HepG2 (cell line): ENCODE measurements at regions not wholly inside any gene's neighbourhood (a gene's known extent, or its start where the extent isn't known, plus 50 kb on each side); places are given as distances from the start of the nearest gene placed in this dataset.

Source experiments
- ATAC-seq: fragments of 200-7000 bp; cut with Tn5 transposase; 3 replicates; pipeline ENCODE4 v1.9.1; 2020; ENCODE audit warnings: mild to moderate bottlenecking, moderate library complexity
- BruUV-seq: library from RNA; stranded (reverse); fragments of 400-500 nt; replicated peaks from 2 replicates; lab custom pipeline; 2021; lab: Mats Ljungman, UMichigan
- CTCF ChIA-PET: fragments of 300-600 bp; formaldehyde crosslinking; extraction: SDS; loops from one replicate; lab custom pipeline; 2021; ENCODE audit warnings: low total read pairs, inconsistent platforms, low intra/inter-chr PET ratio; lab: Yijun Ruan, JAX
- POLR2A ChIA-PET: fragments of 350-600 bp; sonication (Branson Sonifier 250); formaldehyde crosslinking; loops from one replicate; lab custom pipeline; 2020; ENCODE audit warnings: antibody characterized with exemption, inconsistent platforms; lab: Yijun Ruan, JAX
- DNase-seq: peaks from one replicate; pipeline ENCODE4 v3.0.0-alpha.2; 2015; ENCODE audit warnings: low spot score
- FAIRE-seq: peaks from 3 replicates; lab custom pipeline; 2011; peaks lifted over from hg19 to GRCh38; lab: Jason Lieb, UNC
- H2AFZ ChIP-seq: one replicate; pipeline ENCODE4 v1.6.1; 2011; ENCODE audit warnings: low read length, inconsistent platforms
- H3K27ac ChIP-seq: fragments of 300-600 bp; 3 replicates; pipeline ENCODE4 v1.8.0; 2011; ENCODE audit warnings: mixed run types, mild to moderate bottlenecking, mixed read lengths, low read length, inconsistent platforms; ENCODE audit not compliant: insufficient read depth; ENCODE audit errors: extremely low read length
- H3K27me3 ChIP-seq, 2 experiments: fragments of 200-600 bp in 1 of 2; 2 replicates in 1 of 2; 3 replicates in 1 of 2; pipeline versions ENCODE4 v1.6.0 to v1.8.0; 2011; ENCODE audit warnings: low read length in 2 of 2, mild to moderate bottlenecking in 2 of 2, moderate library complexity in 2 of 2, inconsistent platforms in 1 of 2; ENCODE audit not compliant: insufficient read depth in 2 of 2, control insufficient read depth in 1 of 2
- H3K36me3 ChIP-seq, 2 experiments: fragments of 200-600 bp in 1 of 2; replicated peaks in 1 of 2; 2 replicates in 1 of 2; 3 replicates in 1 of 2; pipeline versions ENCODE4 v1.5.1 to v1.8.0; 2011; ENCODE audit warnings: low read length in 2 of 2, inconsistent platforms in 1 of 2; ENCODE audit not compliant: insufficient read depth in 2 of 2, control insufficient read depth in 1 of 2
- H3K4me1 ChIP-seq: 2 replicates; pipeline ENCODE4 v1.5.1; 2012; ENCODE audit warnings: low read length, inconsistent platforms; ENCODE audit not compliant: insufficient read depth
- H3K4me2 ChIP-seq: 2 replicates; pipeline ENCODE4 v1.6.0; 2011; ENCODE audit warnings: low read depth, low read length, inconsistent platforms
- H3K4me3 ChIP-seq, 3 experiments: fragments of 200-600 bp in 1 of 3; sonication (generic), shearing (Covaris generic) in 1 of 3; replicated peaks in 1 of 3; 2 replicates each; pipeline ENCODE4 v1.5.1; 2011 to 2016; ENCODE audit warnings: low read length in 3 of 3, inconsistent platforms in 2 of 3, low read depth in 2 of 3, mild to moderate bottlenecking in 2 of 3, control low read depth in 1 of 3, mixed read lengths in 1 of 3; ENCODE audit not compliant: insufficient read depth in 1 of 3
- H3K79me2 ChIP-seq: one replicate; pipeline ENCODE4 v1.6.1; 2011; ENCODE audit warnings: low read length, inconsistent platforms; ENCODE audit not compliant: insufficient read depth
- H3K9ac ChIP-seq: 2 replicates; pipeline ENCODE4 v1.6.0; 2011; ENCODE audit warnings: mild to moderate bottlenecking, low read depth, low read length, inconsistent platforms; ENCODE audit not compliant: insufficient read depth
- H3K9me3 ChIP-seq: 2 replicates; pipeline ENCODE4 v1.5.1; 2012; ENCODE audit warnings: mild to moderate bottlenecking, low read length
- H4K20me1 ChIP-seq: 2 replicates; pipeline ENCODE4 v1.6.0; 2011; ENCODE audit warnings: inconsistent platforms, mild to moderate bottlenecking, low read length, moderate library complexity; ENCODE audit not compliant: insufficient read depth
- ARNTL ChIP-seq: sonication (generic); formaldehyde crosslinking; IDR thresholded peaks from 2 replicates; pipeline ENCODE4 v1.4.0; 2020; ENCODE audit warnings: mild to moderate bottlenecking, missing genetic modification reagents
- BRCA1 ChIP-seq: sonication (generic); formaldehyde crosslinking; IDR thresholded peaks from 2 replicates; pipeline ENCODE4 v1.4.0; 2020; ENCODE audit warnings: missing genetic modification reagents
- KLF12 ChIP-seq: sonication (generic); formaldehyde crosslinking; IDR thresholded peaks from 2 replicates; pipeline ENCODE4 v1.4.0; 2020; ENCODE audit warnings: missing genetic modification reagents, borderline replicate concordance
- SRF ChIP-seq: IDR thresholded peaks from 2 replicates; pipeline ENCODE4 v1.6.1; 2011; ENCODE audit warnings: mild to moderate bottlenecking, low read depth, low read length, moderate library complexity
- ZNF432 ChIP-seq: sonication (generic); formaldehyde crosslinking; IDR thresholded peaks from 2 replicates; pipeline ENCODE4 v1.5.0; 2020; ENCODE audit warnings: missing genetic modification reagents, mild to moderate bottlenecking, borderline replicate concordance
- WGBS: methylation state at CpG from one replicate; pipeline ENCODE4 v1.1.6; 2017; ENCODE audit warnings: low lambda C conversion rate; 5-methylcytosine and 5-hydroxymethylcytosine counted together
- in situ Hi-C: cut with HindIII; loops from 2 replicates; pipeline ENCODE4 v1.10.0; 2017; ENCODE audit warnings: low pct_unique_long_range_greater_than_20kb; ENCODE audit not compliant: extremely low pct_ligation_motif_present
- intact Hi-C: fragments of 100-400 bp; cut with micrococcal nuclease; formaldehyde crosslinking; loops from one replicate; pipeline ENCODE4 v1.10.0; 2022; ENCODE audit not compliant: unreplicated experiment
- TF ChIP-seq, protein P1 (sequence below): sonication (generic); formaldehyde crosslinking; IDR thresholded peaks from 2 replicates; pipeline ENCODE4 v1.8.0; 2022; ENCODE audit warnings: low read depth, missing genetic modification reagents
- TF ChIP-seq, protein P2 (sequence below): sonication (generic); formaldehyde crosslinking; conservative IDR thresholded peaks from 2 replicates; pipeline ENCODE4 v1.8.0; 2022; ENCODE audit warnings: missing genetic modification reagents
- TF ChIP-seq, protein P3 (sequence below): sonication (generic); formaldehyde crosslinking; IDR thresholded peaks from 2 replicates; pipeline ENCODE4 v1.4.0; 2020; ENCODE audit warnings: missing genetic modification reagents
- TF ChIP-seq, protein P4 (sequence below): sonication (generic); formaldehyde crosslinking; IDR thresholded peaks from 2 replicates; pipeline ENCODE4 v1.4.0; 2020; ENCODE audit warnings: mild to moderate bottlenecking, missing genetic modification reagents
- TF ChIP-seq, protein P5 (sequence below): sonication (generic); formaldehyde crosslinking; IDR thresholded peaks from 2 replicates; pipeline ENCODE4 v1.5.1; 2020; ENCODE audit warnings: missing genetic modification reagents, mild to moderate bottlenecking, borderline replicate concordance

DNA sequence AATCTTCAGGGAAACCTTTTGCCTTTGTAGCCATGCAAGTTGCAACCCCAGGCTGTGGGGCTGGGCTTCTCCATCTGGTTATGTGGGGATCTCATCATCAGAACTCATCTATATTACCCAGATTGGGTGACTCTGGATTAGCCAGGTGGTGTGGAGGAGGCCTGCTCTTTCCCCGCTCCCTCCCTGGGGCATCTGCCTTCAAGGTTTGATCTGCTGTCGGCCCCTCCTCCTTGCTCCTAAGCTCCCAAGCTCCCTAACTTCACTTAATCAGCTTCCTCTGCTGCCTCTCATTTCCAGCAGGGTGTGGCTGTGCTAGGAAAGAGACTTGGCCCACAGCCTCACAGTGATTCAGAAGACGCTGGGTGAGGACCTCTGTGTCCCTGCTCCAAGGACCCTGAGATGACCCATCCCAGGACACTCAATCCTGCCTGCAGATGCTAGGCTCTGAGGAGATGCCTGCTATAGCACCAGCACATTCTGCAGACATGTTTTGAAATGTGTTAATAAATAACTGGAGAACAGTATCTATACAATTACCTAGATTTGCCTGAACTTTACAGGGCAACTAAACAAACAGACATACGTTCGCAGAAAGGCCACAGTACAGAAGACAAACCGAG, 392.1 kb upstream of the PODXL start:
- H3K36me3 ChIP-seq: no peaks in the 10 kb centered on the region
- H3K9ac ChIP-seq: no peak overlapping the region
- no TSS peak for BruUV-seq
- peak; percentile 72 for ATAC-seq
- ChIA-PET CTCF (no interaction called here), POLR2A (no interaction called here)
- no peak overlapping the region for H2AFZ ChIP-seq
- H3K9me3 ChIP-seq: no peaks in the 10 kb centered on the region
- peak; percentile 12 for FAIRE-seq
- no peaks in the 10 kb centered on the region for H3K79me2 ChIP-seq
- no peak for TF ChIP-seq ARNTL (CRISPR knock-in tag)
- TF ChIP-seq, protein P1, sequence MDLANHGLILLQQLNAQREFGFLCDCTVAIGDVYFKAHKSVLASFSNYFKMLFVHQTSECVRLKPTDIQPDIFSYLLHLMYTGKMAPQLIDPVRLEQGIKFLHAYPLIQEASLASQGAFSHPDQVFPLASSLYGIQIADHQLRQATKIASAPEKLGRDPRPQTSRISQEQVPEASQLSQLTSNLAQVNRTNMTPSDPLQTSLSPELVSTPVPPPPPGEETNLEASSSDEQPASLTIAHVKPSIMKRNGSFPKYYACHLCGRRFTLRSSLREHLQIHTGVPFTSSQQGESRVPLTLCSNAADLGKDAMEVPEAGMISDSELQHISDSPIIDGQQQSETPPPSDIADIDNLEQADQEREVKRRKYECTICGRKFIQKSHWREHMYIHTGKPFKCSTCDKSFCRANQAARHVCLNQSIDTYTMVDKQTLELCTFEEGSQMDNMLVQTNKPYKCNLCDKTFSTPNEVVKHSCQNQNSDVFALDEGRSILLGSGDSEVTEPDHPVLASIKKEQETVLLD (CRISPR knock-in tag): no peak
- WGBS: 0% methylated on average over 6 of the region's 6 CpGs
- H3K27me3 ChIP-seq: peaks cover 4 to 36% of the 10 kb centered on the region in 2 experiments; a peak in 4 of 5 replicates
- peaks cover 31% of the 10 kb centered on the region for H3K4me1 ChIP-seq
- H3K27ac ChIP-seq: no peak overlapping the region
- peak; percentile 13 for DNase-seq
- in situ Hi-C loops (loop anchor here (5.0 to 10.0 kb wide), 3 partner anchors 206 to 629 kb away; partner anchors contain the start of gene PLXNA4), intact Hi-C loops (no loop called here)
- H3K4me2 ChIP-seq: peak overlapping the region; percentile 28; the same call in 1 of the 2 replicates
- no peaks in the 10 kb centered on the region for H4K20me1 ChIP-seq
- no peak overlapping the region for H3K4me3 ChIP-seq

DNA sequence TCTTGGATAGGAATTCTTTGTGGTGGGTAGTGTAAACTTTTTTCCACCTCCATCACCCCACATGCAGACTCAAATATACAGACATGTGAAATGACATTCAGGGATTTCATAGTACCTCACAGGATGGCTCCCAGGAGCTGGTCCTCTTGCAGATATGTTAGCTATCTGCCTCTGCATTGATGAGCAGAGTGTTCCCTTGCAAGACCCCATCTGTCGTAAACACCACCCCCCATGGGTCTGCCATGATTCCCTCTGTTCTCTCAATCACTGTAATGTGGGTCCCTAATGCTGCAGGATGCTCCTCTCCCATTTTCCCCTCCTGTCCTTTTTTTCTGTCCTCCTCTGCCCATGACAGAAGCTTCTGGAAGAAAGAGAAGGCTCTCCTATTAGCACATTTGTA, 391.2 kb upstream of the PODXL start:
- intact Hi-C loops: no loop called here
- Histone ChIP-seq H2AFZ (no peak overlapping the region), H3K27me3 (peaks cover 4 to 40% of the 10 kb centered on the region in 2 experiments; a peak in 4 of 5 replicates), H3K9ac (no peak overlapping the region), H3K79me2 (no peaks in the 10 kb centered on the region), H3K4me3 (no peak overlapping the region), H3K27ac (no peak overlapping the region), H4K20me1 (no peaks in the 10 kb centered on the region), H3K9me3 (no peaks in the 10 kb centered on the region), H3K4me1 (peaks cover 31% of the 10 kb centered on the region), H3K36me3 (no peaks in the 10 kb centered on the region), H3K4me2 (no peak overlapping the region)
- BruUV-seq: no TSS peak
- 77% methylated on average over 1 of the region's 1 CpG for WGBS
- DNase-seq: no peak
- FAIRE-seq: no peak
- in situ Hi-C loops: loop anchor here (5.0 to 10.0 kb wide), 3 partner anchors 207 to 630 kb away; partner anchors contain the start of gene PLXNA4
- POLR2A ChIA-PET: no interaction called here
- CTCF ChIA-PET: no interaction called here
- ATAC-seq: no peak
- TF ChIP-seq, protein P2, sequence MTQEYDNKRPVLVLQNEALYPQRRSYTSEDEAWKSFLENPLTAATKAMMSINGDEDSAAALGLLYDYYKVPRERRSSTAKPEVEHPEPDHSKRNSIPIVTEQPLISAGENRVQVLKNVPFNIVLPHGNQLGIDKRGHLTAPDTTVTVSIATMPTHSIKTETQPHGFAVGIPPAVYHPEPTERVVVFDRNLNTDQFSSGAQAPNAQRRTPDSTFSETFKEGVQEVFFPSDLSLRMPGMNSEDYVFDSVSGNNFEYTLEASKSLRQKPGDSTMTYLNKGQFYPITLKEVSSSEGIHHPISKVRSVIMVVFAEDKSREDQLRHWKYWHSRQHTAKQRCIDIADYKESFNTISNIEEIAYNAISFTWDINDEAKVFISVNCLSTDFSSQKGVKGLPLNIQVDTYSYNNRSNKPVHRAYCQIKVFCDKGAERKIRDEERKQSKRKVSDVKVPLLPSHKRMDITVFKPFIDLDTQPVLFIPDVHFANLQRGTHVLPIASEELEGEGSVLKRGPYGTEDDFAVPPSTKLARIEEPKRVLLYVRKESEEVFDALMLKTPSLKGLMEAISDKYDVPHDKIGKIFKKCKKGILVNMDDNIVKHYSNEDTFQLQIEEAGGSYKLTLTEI (CRISPR knock-in tag): no peak
- TF ChIP-seq ZNF432 (CRISPR knock-in tag): no peak
- no peak for TF ChIP-seq KLF12 (CRISPR knock-in tag)
- TF ChIP-seq, protein P3, sequence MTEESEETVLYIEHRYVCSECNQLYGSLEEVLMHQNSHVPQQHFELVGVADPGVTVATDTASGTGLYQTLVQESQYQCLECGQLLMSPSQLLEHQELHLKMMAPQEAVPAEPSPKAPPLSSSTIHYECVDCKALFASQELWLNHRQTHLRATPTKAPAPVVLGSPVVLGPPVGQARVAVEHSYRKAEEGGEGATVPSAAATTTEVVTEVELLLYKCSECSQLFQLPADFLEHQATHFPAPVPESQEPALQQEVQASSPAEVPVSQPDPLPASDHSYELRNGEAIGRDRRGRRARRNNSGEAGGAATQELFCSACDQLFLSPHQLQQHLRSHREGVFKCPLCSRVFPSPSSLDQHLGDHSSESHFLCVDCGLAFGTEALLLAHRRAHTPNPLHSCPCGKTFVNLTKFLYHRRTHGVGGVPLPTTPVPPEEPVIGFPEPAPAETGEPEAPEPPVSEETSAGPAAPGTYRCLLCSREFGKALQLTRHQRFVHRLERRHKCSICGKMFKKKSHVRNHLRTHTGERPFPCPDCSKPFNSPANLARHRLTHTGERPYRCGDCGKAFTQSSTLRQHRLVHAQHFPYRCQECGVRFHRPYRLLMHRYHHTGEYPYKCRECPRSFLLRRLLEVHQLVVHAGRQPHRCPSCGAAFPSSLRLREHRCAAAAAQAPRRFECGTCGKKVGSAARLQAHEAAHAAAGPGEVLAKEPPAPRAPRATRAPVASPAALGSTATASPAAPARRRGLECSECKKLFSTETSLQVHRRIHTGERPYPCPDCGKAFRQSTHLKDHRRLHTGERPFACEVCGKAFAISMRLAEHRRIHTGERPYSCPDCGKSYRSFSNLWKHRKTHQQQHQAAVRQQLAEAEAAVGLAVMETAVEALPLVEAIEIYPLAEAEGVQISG (CRISPR knock-in tag): no peak
- no peak for TF ChIP-seq SRF
- no peak for TF ChIP-seq BRCA1
- TF ChIP-seq, protein P4, sequence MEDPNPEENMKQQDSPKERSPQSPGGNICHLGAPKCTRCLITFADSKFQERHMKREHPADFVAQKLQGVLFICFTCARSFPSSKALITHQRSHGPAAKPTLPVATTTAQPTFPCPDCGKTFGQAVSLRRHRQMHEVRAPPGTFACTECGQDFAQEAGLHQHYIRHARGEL (CRISPR knock-in tag): no peak
- TF ChIP-seq, protein P5, sequence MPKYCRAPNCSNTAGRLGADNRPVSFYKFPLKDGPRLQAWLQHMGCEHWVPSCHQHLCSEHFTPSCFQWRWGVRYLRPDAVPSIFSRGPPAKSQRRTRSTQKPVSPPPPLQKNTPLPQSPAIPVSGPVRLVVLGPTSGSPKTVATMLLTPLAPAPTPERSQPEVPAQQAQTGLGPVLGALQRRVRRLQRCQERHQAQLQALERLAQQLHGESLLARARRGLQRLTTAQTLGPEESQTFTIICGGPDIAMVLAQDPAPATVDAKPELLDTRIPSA (CRISPR knock-in tag): no peak
